Glomerular endothelial cell (primary cell): ENCODE measurements at regions not wholly inside any gene's neighbourhood (a gene's known extent, or its start where the extent isn't known, plus 50 kb on each side); places are given as distances from the start of the nearest gene placed in this dataset.
"Not testable (repeated sequence)": the region's sequence is repeated elsewhere in the genome, so short reads cannot be mapped to it uniquely, and the experiment has no call there.

Experiments
- DNase-seq: peaks from one replicate; pipeline ENCODE4 v3.0.0-alpha.2; 2011; ENCODE audit warnings: low read depth, low spot score; ENCODE audit errors: extremely low read depth

GRCh38 chr14:43755707-43756106 lies 751.4 kb downstream of the FSCB start:
- DNase-seq: no peak

- no peak for DNase-seq
Measured at GRCh38 chr14:43754838-43755237, 752.2 kb downstream of the FSCB start.

GRCh38 chr14:43745746-43746145 lies 761.3 kb downstream of the FSCB start:
- DNase-seq: no peak

- DNase-seq: no peak
Measured at GRCh38 chr14:43735932-43736331, 771.2 kb downstream of the FSCB start.

GRCh38 chr14:43729143-43729542 lies 777.9 kb downstream of the FSCB start:
- no peak for DNase-seq

GRCh38 chr14:43706900-43707299 lies 800.2 kb downstream of the FSCB start:
- no peak for DNase-seq

- DNase-seq: not testable (repeated sequence)
Measured at GRCh38 chr14:43698561-43699284, 808.4 kb downstream of the FSCB start.

GRCh38 chr14:43697003-43697402 lies 810.1 kb downstream of the FSCB start:
- no peak for DNase-seq

- DNase-seq: no peak
Measured at GRCh38 chr14:43692706-43693105, 814.4 kb downstream of the FSCB start.

- DNase-seq: no peak
Measured at GRCh38 chr14:43687921-43688320, 819.2 kb downstream of the FSCB start.

GRCh38 chr14:43677581-43677980 lies 829.5 kb downstream of the FSCB start:
- DNase-seq: no peak

GRCh38 chr14:43674273-43674672 lies 832.8 kb downstream of the FSCB start:
- DNase-seq: no peak

- DNase-seq: no peak
Measured at GRCh38 chr14:43671716-43672485, 835.2 kb downstream of the FSCB start.

GRCh38 chr14:43669355-43669754 lies 837.7 kb downstream of the FSCB start:
- DNase-seq: no peak

GRCh38 chr14:43665570-43666267 lies 841.4 kb downstream of the FSCB start:
- DNase-seq: no peak

GRCh38 chr14:43655194-43655593 lies 851.9 kb downstream of the FSCB start:
- DNase-seq: not testable (repeated sequence)

- no peak for DNase-seq
Measured at GRCh38 chr14:43651896-43652295, 855.2 kb downstream of the FSCB start.

- DNase-seq: no peak
Measured at GRCh38 chr14:43651185-43651787, 855.8 kb downstream of the FSCB start.

GRCh38 chr14:43649508-43649907 lies 857.6 kb downstream of the FSCB start:
- no peak for DNase-seq

GRCh38 chr14:43647302-43647701 lies 859.8 kb downstream of the FSCB start:
- DNase-seq: no peak

GRCh38 chr14:43640718-43641267 lies 866.3 kb downstream of the FSCB start:
- no peak for DNase-seq
